Kidney (tissue), 13 donors: ENCODE measurements at regions not wholly inside any gene's neighbourhood (a gene's known extent, or its start where the extent isn't known, plus 50 kb on each side); places are given as distances from the start of the nearest gene placed in this dataset.

ENCODE experiments used
- DNase-seq, 5 donors: peaks; one replicate each; pipeline ENCODE4 v3.0.0-alpha.2; 2013 to 2020
- FAIRE-seq: peaks from 2 replicates; lab custom pipeline; 2012; peaks lifted over from hg19 to GRCh38; lab: Jason Lieb, UNC
- H3K27ac ChIP-seq, 2 donors: one replicate each; pipeline ENCODE4 v1.7.0; 2013; ENCODE audit warnings: low read depth in 2 of 2, low read length in 2 of 2, inconsistent platforms in 1 of 2
- H3K27me3 ChIP-seq: one replicate; pipeline ENCODE4 v1.7.1; 2013; ENCODE audit warnings: low read length, inconsistent platforms; ENCODE audit not compliant: control insufficient read depth, insufficient read depth
- H3K36me3 ChIP-seq, 3 donors: one replicate each; pipeline versions ENCODE4 v1.7.0 to v1.7.1; 2013; ENCODE audit warnings: low read length in 3 of 3, control low read depth in 1 of 3, inconsistent platforms in 1 of 3; ENCODE audit not compliant: insufficient read depth in 3 of 3, control insufficient read depth in 2 of 3
- H3K4me1 ChIP-seq, 3 donors: one replicate each; pipeline versions ENCODE4 v1.7.0 to v1.7.1; 2013; ENCODE audit warnings: low read length in 3 of 3, inconsistent platforms in 1 of 3, low read depth in 1 of 3; ENCODE audit not compliant: control insufficient read depth in 2 of 3, insufficient read depth in 2 of 3
- H3K4me3 ChIP-seq, 3 donors: one replicate each; pipeline versions ENCODE4 v1.7.0 to v1.8.1; 2013; ENCODE audit warnings: low read length in 3 of 3, control low read depth in 1 of 3, inconsistent platforms in 1 of 3
- H3K9ac ChIP-seq, 3 donors: one replicate each; pipeline versions ENCODE4 v1.7.0 to v1.7.1; 2013; ENCODE audit warnings: low read length in 3 of 3, control low read depth in 1 of 3, inconsistent platforms in 1 of 3
- H3K9me3 ChIP-seq, 3 donors: one replicate each; pipeline versions ENCODE4 v1.7.0 to v1.7.1; 2013; ENCODE audit warnings: low read length in 3 of 3, control low read depth in 1 of 3, inconsistent platforms in 1 of 3; ENCODE audit not compliant: control insufficient read depth in 2 of 3, insufficient read depth in 1 of 3
- intact Hi-C: fragments of 100-400 bp; cut with DNase I; formaldehyde crosslinking; loops from one replicate; pipeline ENCODE4 v1.11.1; 2022
- TF ChIP-seq, protein P1 (sequence below): IDR thresholded peaks from 3 replicates; pipeline ENCODE4 v1.5.1; 2012; ENCODE audit warnings: mild to moderate bottlenecking, moderate library complexity, borderline replicate concordance; ENCODE audit not compliant: insufficient read depth; ENCODE audit errors: extremely low read depth
- donor health status: control.
- donor health status: control.
- donor health status: control.
- donor health status: control.
- donor health status: control.
- donor health status: DM: yes; HTN: yes; CAD: no.
- donor health status: Normal renal cell carcinoma (clear cell type).

DNA sequence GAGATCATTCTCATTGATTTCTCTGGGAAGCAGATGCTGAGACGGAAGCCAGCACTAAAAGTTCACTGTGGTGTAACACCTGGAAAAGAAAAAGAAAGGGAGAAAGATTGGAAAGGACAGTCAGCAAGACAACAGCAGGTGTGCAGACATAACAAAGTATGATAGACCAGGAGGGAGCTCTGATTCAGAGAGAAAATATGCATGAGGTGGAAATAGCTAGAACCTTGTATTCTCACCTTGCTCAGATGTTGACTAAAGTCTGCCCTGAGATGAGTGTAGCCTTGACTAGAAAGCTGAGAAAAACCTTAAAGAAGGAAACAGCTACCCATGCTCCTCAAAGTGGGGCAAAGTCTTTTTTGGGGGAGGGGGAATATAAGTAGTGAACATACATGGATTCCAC is 1711.8 kb downstream of the EFNB2 start:
- Histone ChIP-seq H3K36me3 (no peaks in the 10 kb centered on the region), H3K4me3 (no peak overlapping the region), H3K9ac (no peak overlapping the region), H3K4me1 (no peaks in the 10 kb centered on the region), H3K27ac (no peak overlapping the region), H3K27me3 (no peaks in the 10 kb centered on the region), H3K9me3 (no peaks in the 10 kb centered on the region)
- no peak for DNase-seq
- TF ChIP-seq, protein P1, sequence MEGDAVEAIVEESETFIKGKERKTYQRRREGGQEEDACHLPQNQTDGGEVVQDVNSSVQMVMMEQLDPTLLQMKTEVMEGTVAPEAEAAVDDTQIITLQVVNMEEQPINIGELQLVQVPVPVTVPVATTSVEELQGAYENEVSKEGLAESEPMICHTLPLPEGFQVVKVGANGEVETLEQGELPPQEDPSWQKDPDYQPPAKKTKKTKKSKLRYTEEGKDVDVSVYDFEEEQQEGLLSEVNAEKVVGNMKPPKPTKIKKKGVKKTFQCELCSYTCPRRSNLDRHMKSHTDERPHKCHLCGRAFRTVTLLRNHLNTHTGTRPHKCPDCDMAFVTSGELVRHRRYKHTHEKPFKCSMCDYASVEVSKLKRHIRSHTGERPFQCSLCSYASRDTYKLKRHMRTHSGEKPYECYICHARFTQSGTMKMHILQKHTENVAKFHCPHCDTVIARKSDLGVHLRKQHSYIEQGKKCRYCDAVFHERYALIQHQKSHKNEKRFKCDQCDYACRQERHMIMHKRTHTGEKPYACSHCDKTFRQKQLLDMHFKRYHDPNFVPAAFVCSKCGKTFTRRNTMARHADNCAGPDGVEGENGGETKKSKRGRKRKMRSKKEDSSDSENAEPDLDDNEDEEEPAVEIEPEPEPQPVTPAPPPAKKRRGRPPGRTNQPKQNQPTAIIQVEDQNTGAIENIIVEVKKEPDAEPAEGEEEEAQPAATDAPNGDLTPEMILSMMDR = no peak
- intact Hi-C loops = no loop called here
- FAIRE-seq = no peak

DNA sequence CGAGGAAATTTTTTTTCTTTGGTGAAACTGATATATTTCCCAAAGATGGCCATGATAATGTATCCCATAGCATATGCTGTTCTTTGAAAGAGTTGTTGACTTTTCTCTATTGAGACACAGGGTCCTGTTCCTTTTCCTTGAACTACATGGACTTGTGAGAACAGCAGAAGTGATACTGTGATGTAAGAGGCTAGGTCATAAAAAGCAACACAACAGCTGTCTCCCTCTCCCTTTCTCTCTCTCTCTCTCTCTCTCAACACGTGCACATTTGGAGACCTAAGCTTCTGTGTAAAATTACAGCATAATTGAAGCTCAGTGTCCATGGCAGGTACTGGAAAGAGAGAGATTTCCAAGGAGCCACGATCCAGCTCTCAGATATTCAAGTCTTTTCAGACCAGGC is 1712.4 kb downstream of the EFNB2 start:
- H3K27ac ChIP-seq = no peak overlapping the region
- H3K4me1 ChIP-seq = no peaks in the 10 kb centered on the region
- no peaks in the 10 kb centered on the region for H3K27me3 ChIP-seq
- H3K9ac ChIP-seq = no peak overlapping the region
- TF ChIP-seq, protein P1 = no peak
- H3K4me3 ChIP-seq = no peak overlapping the region
- no peaks in the 10 kb centered on the region for H3K36me3 ChIP-seq
- no peaks in the 10 kb centered on the region for H3K9me3 ChIP-seq
- no peak for FAIRE-seq
- intact Hi-C loops = no loop called here
- no peak for DNase-seq

DNA sequence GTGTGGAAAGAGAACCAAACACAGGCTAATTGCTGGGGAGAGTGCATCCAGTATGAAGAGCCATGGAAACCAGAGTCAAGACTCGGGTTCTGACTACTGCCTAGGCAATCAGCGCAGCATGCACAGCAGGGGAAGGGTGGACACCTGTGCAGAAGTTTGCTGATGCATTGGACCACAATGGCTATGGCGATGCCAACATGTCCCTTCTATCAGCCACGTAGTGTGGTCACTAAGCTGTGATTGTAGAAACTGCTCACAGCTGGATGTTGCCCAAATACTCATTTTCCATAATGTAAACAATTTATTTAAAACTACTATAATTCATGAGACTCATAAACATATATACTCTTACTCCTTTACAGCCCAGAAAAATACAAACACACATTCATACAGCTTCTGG is 1718.2 kb downstream of the EFNB2 start:
- intact Hi-C loops = no loop called here

More for the DNA sequence above, 1718.2 kb downstream of the EFNB2 start:
- Histone ChIP-seq H3K9me3 (no peaks in the 10 kb centered on the region), H3K9ac (no peak overlapping the region), H3K27ac (no peak overlapping the region), H3K4me3 (no peak overlapping the region), H3K36me3 (no peaks in the 10 kb centered on the region), H3K4me1 (no peaks in the 10 kb centered on the region), H3K27me3 (no peaks in the 10 kb centered on the region)
- TF ChIP-seq, protein P1 = no peak
- no peak for FAIRE-seq
- no peak for DNase-seq
